ENCODE measurements at regions not wholly inside any gene's neighbourhood (a gene's known extent, or its start where the extent isn't known, plus 50 kb on each side); places are given as distances from the start of the nearest gene placed in this dataset.
A peak's percentile ranks its signal among the peaks of the same experiment; 100 is the strongest.

GRCh38 chr12:114752217-114752616, 68.2 kb upstream of the TBX3 start:
- Histone ChIP-seq H3K4me1 (no peaks in the 10 kb centered on the region), H3K9me3 (no peaks in the 10 kb centered on the region), H3K4me3 (no peak overlapping the region), H3K27me3 (no peaks in the 10 kb centered on the region), H3K36me3 (no peaks in the 10 kb centered on the region), H3K27ac (no peak overlapping the region)
- DNase-seq, result no peak
- TF ChIP-seq, protein P1, sequence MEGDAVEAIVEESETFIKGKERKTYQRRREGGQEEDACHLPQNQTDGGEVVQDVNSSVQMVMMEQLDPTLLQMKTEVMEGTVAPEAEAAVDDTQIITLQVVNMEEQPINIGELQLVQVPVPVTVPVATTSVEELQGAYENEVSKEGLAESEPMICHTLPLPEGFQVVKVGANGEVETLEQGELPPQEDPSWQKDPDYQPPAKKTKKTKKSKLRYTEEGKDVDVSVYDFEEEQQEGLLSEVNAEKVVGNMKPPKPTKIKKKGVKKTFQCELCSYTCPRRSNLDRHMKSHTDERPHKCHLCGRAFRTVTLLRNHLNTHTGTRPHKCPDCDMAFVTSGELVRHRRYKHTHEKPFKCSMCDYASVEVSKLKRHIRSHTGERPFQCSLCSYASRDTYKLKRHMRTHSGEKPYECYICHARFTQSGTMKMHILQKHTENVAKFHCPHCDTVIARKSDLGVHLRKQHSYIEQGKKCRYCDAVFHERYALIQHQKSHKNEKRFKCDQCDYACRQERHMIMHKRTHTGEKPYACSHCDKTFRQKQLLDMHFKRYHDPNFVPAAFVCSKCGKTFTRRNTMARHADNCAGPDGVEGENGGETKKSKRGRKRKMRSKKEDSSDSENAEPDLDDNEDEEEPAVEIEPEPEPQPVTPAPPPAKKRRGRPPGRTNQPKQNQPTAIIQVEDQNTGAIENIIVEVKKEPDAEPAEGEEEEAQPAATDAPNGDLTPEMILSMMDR (IDR thresholded peaks at IDR 0.05), result no peak
- no peak for TF ChIP-seq POLR2A (IDR thresholded peaks at IDR 0.05)

GRCh38 chr12:114751712-114752111, 67.7 kb upstream of the TBX3 start:
- TF ChIP-seq, protein P1 (IDR thresholded peaks at IDR 0.05), result no peak
- TF ChIP-seq POLR2A (IDR thresholded peaks at IDR 0.05), result no peak
- DNase-seq, result no peak
- Histone ChIP-seq H3K4me3 (no peak overlapping the region), H3K36me3 (no peaks in the 10 kb centered on the region), H3K9me3 (no peaks in the 10 kb centered on the region), H3K4me1 (no peaks in the 10 kb centered on the region), H3K27me3 (no peaks in the 10 kb centered on the region), H3K27ac (no peak overlapping the region)

DNA sequence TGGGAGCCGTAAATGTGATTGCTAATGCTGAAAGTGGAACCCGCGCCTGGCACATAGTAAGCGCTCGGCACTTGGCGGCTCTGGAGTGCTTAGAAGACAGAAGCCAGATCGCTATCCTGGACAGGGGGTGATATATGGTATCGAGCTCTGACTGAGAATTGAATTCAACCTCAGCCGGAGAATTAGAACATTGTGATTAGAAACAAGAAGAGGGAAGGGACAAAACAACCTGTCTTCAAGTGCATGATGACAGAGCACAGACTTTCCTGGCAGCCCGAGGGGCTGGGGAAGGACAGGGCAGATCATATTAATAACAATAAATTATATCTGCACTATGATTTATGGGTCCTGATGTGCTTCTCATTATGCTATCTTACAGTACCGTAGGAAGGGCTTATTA, 66.9 kb upstream of the TBX3 start:
- no peaks in the 10 kb centered on the region for H3K9me3 ChIP-seq
- TF ChIP-seq, protein P1 (IDR thresholded peaks at IDR 0.05), result no peak
- TF ChIP-seq POLR2A (IDR thresholded peaks at IDR 0.05), result no peak
- no peak for DNase-seq
- H3K36me3 ChIP-seq, result no peaks in the 10 kb centered on the region
- no peaks in the 10 kb centered on the region for H3K4me1 ChIP-seq
- no peak overlapping the region for H3K4me3 ChIP-seq
- H3K27ac ChIP-seq, result no peak overlapping the region
- no peaks in the 10 kb centered on the region for H3K27me3 ChIP-seq

- Histone ChIP-seq H3K4me1 (no peaks in the 10 kb centered on the region), H3K9me3 (no peaks in the 10 kb centered on the region), H3K27ac (no peak overlapping the region), H3K36me3 (no peaks in the 10 kb centered on the region), H3K4me3 (no peak overlapping the region), H3K27me3 (no peaks in the 10 kb centered on the region)
- DNase-seq, result no peak
- TF ChIP-seq, protein P1 (IDR thresholded peaks at IDR 0.05), result no peak
- TF ChIP-seq POLR2A (IDR thresholded peaks at IDR 0.05), result no peak
Measured at GRCh38 chr12:114749065-114749464, 65.1 kb upstream of the TBX3 start.

GRCh38 chr12:114747012-114747858, 63.3 kb upstream of the TBX3 start:
- H3K36me3 ChIP-seq, result no peaks in the 10 kb centered on the region

More at GRCh38 chr12:114747012-114747858, 63.3 kb upstream of the TBX3 start:
- Histone ChIP-seq H3K4me3 (no peak overlapping the region), H3K27me3 (no peaks in the 10 kb centered on the region), H3K4me1 (no peaks in the 10 kb centered on the region), H3K9me3 (no peaks in the 10 kb centered on the region), H3K27ac (peak overlapping the region in 2 of 4 donors; percentile 55 to 62)
- no peak for TF ChIP-seq POLR2A (IDR thresholded peaks at IDR 0.05)
- TF ChIP-seq, protein P1 (IDR thresholded peaks at IDR 0.05), result no peak
- no peak for DNase-seq

All from Peyer's patch (tissue), 4 donors.